Gastrocnemius medialis (tissue), 4 donors: ENCODE measurements at regions not wholly inside any gene's neighbourhood (a gene's known extent, or its start where the extent isn't known, plus 50 kb on each side); places are given as distances from the start of the nearest gene placed in this dataset.

Experiments used
- POLR2A ChIP-seq, 2 donors: fragments of 450-650 bp; IDR thresholded peaks; one replicate each; pipeline ENCODE4 v1.6.1; 2017; ENCODE audit warnings: antibody characterized with exemption in 2 of 2, mild to moderate bottlenecking in 2 of 2, moderate library complexity in 2 of 2
- TF ChIP-seq, protein P1 (sequence below), 5 experiments: fragments of 450-650 bp in 3 of 5; fragments of 200-600 bp in 2 of 5; sonication (generic) in 2 of 5; IDR thresholded peaks in 4 of 5; conservative IDR thresholded peaks in 1 of 5; 1 replicate in 4 of 5; 2 replicates in 1 of 5; pipeline ENCODE4 v1.5.1; 2016 to 2019; ENCODE audit warnings: antibody characterized with exemption in 5 of 5, mild to moderate bottlenecking in 3 of 5, moderate library complexity in 3 of 5

- TF ChIP-seq, protein P1, sequence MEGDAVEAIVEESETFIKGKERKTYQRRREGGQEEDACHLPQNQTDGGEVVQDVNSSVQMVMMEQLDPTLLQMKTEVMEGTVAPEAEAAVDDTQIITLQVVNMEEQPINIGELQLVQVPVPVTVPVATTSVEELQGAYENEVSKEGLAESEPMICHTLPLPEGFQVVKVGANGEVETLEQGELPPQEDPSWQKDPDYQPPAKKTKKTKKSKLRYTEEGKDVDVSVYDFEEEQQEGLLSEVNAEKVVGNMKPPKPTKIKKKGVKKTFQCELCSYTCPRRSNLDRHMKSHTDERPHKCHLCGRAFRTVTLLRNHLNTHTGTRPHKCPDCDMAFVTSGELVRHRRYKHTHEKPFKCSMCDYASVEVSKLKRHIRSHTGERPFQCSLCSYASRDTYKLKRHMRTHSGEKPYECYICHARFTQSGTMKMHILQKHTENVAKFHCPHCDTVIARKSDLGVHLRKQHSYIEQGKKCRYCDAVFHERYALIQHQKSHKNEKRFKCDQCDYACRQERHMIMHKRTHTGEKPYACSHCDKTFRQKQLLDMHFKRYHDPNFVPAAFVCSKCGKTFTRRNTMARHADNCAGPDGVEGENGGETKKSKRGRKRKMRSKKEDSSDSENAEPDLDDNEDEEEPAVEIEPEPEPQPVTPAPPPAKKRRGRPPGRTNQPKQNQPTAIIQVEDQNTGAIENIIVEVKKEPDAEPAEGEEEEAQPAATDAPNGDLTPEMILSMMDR (IDR thresholded peaks at IDR 0.05 in 4 of 5, conservative IDR thresholded peaks at IDR 0.05 in 1 of 5) = no peak
- no peak for TF ChIP-seq POLR2A (IDR thresholded peaks at IDR 0.05)
Observed at GRCh38 chr10:44477046-44477425, 92.1 kb upstream of the CXCL12 start.
